NOMO-1 treated with DMSO at 0.1 percent for 48 hours (cell line): ENCODE measurements at regions not wholly inside any gene's neighbourhood (a gene's known extent, or its start where the extent isn't known, plus 50 kb on each side); places are given as distances from the start of the nearest gene placed in this dataset.
"Not testable (repeated sequence)": the region's sequence is repeated elsewhere in the genome, so short reads cannot be mapped to it uniquely, and the experiment has no call there.

ENCODE experiments used
- DNase-seq: peaks from one replicate; lab custom pipeline; 2025; ENCODE audit not compliant: unreplicated experiment; lab: John Stamatoyannopoulos, UW

GRCh38 chr16:22675745-22676540, 138.0 kb upstream of the HS3ST2 start:
- no peak for DNase-seq

DNA sequence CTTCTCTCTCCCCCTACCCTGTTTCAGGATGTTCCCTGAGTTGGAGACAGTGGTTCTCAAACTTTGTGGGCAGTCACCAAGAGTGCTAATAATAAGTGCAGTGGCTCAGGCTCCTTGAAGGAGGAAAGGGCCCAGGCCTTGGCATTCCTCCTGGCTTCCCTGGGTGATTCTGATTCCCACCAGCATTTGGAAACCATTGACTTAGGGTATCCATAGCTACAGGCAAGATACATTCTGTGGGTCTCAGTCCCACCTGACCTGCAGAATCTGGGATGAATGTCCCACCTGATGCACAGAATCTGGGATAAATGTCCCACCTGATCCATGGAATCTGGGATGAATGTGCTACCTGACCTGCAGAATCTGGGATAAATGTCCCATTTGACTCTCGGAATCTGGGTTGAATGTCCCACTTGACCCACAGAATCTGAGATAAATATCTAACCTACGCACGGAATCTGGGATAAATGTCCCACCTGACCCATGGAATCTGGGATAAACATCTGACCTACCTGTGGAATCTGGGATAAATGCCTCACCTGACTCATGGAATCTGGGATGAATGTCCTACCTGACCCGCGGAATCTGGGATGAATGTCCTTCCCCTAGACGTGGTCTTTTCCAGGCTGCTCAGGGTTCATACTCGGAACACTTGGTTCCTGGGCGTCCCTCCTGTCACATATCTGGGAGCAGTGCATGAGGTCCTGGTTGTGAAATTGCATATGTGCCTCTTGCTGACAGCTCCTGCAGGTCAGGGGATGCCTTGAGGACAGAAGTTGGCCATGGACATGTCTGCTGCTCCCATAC, 136.7 kb upstream of the HS3ST2 start:
- no peak for DNase-seq

DNA sequence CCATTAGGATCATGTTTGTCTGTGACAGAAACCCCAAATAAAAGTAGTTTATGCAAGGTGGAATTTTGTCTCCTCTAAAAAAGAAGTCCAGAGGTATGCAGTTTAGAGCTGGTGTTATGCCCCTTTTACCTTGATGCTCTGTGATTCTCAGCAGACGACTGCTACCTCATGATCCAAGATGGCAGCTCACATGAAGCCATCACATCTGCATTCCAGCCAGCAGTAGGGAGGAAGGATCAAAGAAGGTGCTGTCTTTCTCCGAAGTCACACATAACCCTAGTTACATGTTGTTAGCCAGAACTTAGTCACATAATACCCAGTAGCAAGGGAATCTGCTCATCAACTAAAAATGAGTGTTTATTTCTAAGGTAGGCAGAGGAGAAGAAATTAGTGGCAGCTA, 135.7 kb upstream of the HS3ST2 start:
- DNase-seq: no peak

DNA sequence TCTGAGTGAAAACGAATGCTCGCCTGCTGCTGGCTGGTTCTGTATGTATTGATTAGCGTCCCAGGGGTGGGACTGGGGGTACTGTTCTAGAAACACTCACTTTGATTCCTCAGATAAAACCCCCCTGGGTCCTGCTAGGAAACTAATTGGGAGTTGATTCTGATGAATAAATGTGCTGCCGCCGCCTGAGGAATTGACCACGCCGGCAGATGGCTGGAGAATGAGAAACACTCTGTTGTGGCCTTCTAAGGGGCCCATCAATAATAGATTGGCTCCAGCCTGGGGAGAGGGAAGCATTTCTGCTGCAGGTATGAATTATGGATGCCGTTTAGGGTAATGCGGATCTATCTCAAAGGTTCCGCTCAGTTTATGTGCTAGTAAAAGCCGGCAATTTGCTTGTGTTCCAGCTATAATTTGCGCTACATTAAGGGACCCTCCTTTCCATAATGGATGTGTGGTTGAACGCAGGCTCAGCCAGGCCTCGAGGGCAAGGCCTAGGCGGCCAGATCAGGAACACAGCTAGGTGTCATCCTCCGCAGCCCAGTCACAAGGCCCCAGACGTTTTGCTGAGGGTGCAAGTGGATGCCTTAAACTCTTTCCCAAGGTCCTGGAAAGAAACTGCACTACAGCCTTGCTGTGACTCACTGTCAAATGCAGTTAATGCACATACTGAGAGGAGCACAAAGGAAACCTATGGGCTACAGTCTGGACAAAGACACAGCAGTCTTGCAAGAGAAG, 132.2 kb upstream of the HS3ST2 start:
- DNase-seq: no peak

GRCh38 chr16:22683258-22683657, 130.7 kb upstream of the HS3ST2 start:
- no peak for DNase-seq

DNA sequence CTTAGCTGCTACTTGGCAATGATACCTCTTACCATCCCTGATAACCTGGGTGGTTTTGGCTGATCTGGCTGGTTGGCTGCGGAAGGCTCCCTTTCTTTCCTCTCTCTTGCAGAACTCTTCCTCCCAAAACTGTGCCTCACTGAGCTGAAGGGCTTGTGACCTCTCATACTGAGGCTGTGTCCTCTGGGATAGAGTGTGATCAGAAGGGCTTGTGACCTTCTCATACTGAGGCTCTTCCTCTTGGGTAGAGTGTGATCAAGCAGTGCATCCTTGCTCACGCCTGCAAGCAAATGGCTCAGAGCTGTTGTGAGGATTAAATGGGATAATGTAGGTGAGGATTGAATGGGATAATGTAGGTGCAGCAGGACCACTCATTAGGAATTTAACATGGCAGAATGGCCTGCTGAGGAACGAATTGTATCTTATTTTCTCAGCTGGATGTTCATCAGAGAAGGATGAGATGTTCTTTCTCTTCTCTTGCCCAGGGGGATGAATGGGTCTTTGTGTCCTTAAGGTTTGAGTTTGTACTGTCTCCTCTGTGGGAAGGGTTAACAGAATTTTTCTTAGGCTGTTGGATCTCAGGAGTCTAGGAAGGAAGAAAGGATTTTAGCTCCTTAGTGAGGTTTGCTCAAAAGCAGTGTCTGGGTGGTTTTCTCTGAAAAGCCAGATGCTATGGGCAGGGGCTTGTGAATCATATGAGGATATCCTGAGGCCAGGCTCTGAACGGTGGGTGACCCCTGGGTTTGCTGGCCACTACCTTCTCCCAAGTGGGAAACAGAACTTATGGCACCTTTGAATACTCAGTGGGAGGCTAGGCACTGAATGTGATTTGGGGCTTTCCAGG, 130.0 kb upstream of the HS3ST2 start:
- DNase-seq: no peak

GRCh38 chr16:22684574-22685458, 129.1 kb upstream of the HS3ST2 start:
- DNase-seq: no peak

DNA sequence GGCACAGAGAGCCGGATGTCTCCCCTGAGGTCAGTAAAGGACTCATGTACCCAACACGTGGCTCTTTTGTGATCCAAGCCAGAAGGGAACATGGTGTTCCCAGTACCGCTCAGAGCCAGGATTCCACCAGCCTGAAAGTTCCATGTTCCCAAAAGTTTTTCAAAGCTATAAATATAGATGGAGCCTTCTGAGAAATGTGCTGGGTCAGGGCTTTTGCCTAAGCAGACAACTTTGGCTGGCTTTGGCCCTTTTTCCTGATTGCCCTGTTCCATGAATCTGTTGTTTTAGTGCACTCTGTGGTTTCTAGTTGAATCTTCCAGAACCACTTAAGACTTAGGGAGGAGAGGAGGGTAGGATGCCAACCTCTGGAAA, 128.5 kb upstream of the HS3ST2 start:
- no peak for DNase-seq

GRCh38 chr16:22687031-22687530, 126.9 kb upstream of the HS3ST2 start:
- no peak for DNase-seq

DNA sequence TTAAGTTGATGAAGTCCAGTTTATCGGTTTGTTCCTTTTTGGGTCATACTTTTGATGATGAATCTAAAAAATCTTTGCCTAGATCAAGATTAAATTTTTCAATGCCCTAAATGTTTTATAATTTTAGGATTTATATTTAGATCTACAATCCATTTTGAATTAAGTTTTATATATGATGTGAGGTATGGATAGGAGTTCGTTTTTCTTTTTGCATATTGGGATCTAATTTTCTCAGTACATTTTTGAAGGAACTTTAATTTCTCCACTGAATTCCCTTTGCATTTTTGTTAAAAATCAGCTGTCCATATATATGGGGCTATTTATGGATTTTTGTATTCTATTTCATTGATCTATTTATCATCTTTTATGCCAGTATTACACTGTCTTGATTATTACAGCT, 125.5 kb upstream of the HS3ST2 start:
- no peak for DNase-seq

DNA sequence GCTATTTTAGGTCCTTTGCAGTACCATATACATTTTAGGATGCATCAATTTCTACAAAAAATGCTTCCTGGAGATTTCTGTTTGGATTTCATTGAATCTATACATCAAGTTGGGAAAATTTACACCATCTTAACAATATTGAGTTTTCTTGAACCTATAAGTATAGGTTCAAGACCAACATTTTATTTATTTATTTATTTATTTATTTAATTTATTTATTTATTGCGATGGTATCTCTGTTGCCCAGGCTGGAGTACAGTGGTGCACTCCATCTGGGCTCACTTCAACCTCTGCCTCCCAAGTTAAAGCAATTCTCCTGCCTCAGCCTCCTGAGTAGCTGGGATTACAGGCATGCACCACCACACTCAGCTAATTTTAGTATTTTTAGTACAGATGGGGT, 125.0 kb upstream of the HS3ST2 start:
- no peak for DNase-seq

DNA sequence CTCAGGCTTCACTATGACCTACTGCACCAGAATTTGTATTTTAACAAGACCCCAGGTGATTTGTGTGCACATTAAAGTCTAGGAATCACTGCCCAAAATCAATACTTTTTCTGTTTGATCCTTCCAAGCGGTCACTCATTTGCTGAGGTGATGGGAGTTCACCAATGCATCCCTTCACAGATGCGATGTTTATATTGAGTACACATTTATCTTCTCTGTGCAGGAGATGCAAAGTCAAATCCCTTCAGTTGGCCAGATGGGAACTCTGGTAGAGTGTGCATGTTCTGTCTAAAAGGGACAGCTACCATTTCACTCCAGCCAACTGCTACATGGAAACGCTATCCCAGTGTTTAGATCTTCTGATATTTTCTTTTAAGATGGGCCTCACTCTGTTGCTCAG, 122.6 kb upstream of the HS3ST2 start:
- no peak for DNase-seq

GRCh38 chr16:22692034-22692433, 121.9 kb upstream of the HS3ST2 start:
- no peak for DNase-seq

- DNase-seq: no peak
These were observed 120.9 kb upstream of the HS3ST2 start for GRCh38 chr16:22692916-22693637.

DNA sequence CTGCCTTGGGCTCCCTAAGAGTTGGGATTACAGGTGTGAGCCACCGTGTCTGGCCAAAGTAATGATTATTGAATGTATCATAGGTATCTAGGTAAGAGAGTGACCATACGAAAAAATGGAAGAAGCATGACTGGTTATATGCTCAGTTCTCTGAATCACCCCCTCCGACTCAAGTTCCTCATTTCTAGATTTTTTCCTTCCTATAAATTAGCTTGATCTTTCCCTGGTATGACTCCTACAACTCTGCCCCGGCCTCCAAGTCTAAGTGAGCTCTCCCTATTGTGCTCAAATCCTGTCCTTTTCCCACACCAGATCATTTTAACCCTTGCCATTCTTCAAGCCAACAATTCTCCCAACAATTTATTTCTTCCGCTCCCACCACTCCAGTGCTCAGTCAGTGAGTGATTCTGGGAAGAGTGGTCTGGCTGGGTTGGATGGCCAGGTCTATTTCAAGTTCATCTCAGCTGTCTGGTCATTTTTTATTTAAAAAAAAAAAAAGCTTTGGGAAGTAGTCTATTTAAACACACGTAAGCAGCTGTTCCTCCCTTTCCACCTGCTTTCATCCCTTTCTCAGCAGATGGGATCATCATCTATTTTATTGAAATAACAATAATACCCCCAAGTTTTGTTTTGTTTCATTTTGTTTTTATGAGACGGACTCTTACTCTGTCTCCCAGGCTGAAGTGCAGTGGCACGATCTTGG, 120.2 kb upstream of the HS3ST2 start:
- peak; percentile 32 for DNase-seq

DNA sequence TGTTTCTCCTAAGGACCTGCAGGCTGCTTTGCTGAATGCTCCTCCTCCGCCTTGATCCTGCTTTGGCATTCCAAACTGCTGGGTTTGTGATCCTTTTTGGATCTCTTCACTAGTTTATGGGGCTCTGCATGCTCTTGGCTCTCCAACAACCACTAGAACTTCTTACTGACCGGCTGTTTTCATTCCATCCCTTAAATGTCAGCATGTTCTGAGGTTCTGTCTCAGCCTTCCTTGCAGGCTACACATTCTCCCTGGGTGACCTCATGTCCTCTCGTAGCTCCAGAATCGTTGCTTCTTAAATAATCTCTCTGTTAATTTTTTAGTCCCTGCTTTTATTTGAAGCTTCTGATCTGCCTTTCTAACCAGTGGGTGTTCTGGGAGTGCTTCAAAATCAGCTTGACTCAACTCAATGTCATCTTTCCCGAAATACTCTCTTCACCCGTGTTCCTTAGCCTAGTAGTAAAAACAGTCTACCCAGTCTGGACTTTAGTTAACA, 119.0 kb upstream of the HS3ST2 start:
- no peak for DNase-seq

DNA sequence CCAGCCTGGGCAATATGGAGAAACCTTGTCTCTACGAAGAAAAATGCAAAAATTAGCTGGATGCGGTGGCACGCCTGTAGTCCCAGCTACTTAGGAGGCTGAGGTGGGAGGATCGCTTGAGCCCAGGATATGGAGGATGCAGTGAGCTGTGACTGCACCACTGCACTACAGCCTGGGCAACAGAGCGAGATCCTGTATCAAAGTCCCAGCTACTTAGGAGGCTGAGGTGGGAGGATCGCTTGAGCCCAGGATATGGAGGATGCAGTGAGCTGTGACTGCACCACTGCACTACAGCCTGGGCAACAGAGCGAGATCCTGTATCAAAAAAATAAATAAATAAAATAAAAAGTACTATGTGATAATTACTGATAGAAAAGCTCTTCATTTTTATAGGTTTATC, 118.2 kb upstream of the HS3ST2 start:
- not testable (repeated sequence) for DNase-seq

DNA sequence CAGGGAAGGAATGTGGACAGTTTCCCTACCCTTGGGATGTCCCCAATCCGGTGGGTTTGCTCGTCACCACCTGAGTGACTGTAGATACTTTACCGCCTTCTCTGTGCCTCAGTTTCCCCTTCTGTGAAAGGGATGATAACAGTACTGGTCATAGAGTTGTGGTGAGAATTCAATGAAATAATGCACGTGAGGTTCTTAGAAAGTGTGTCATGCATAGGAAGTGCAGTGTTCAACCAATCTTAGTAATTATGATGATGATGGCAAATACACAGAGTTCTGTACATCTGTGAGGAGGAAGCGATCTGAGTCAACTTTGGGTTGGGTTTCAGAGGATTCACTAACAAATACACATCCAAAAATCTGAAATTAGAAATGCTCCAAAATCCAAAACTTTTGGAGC, 114.6 kb upstream of the HS3ST2 start:
- no peak for DNase-seq
